ENCODE measurements at regions not wholly inside any gene's neighbourhood (a gene's known extent, or its start where the extent isn't known, plus 50 kb on each side); places are given as distances from the start of the nearest gene placed in this dataset.

GRCh38 chr3:76509179-76509830 lies 530.6 kb upstream of the ROBO2 start:
- TF ChIP-seq, protein P1, sequence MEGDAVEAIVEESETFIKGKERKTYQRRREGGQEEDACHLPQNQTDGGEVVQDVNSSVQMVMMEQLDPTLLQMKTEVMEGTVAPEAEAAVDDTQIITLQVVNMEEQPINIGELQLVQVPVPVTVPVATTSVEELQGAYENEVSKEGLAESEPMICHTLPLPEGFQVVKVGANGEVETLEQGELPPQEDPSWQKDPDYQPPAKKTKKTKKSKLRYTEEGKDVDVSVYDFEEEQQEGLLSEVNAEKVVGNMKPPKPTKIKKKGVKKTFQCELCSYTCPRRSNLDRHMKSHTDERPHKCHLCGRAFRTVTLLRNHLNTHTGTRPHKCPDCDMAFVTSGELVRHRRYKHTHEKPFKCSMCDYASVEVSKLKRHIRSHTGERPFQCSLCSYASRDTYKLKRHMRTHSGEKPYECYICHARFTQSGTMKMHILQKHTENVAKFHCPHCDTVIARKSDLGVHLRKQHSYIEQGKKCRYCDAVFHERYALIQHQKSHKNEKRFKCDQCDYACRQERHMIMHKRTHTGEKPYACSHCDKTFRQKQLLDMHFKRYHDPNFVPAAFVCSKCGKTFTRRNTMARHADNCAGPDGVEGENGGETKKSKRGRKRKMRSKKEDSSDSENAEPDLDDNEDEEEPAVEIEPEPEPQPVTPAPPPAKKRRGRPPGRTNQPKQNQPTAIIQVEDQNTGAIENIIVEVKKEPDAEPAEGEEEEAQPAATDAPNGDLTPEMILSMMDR (IDR thresholded peaks at IDR 0.05), result no peak
- no peak for TF ChIP-seq POLR2A (IDR thresholded peaks at IDR 0.05)
